ENCODE measurements at regions not wholly inside any gene's neighbourhood (a gene's known extent, or its start where the extent isn't known, plus 50 kb on each side); places are given as distances from the start of the nearest gene placed in this dataset.

DNA sequence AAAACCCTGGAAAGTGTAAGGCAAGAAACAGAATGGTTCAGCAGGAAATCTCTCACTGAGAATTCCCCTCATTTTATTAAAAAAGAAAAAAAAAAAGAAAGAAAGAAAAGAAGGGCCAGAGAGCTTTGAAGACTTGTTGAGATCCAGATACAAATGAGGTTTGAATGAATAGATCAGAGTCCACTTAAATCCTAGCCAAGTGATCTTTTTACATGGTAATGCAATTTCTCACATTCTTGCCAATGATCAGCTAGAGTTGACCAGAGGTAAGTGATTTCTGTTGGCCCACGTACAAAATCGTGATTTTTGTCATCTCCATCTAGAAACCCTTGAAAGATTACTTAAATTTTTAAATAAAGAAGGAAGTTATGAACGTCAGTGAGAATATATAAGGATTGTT lies 261.5 kb upstream of the PCSK5 start:
- TF ChIP-seq GABPA (IDR thresholded peaks at IDR 0.05 in 1 of 2, conservative IDR thresholded peaks at IDR 0.05 in 1 of 2) (no peak), JUND (IDR thresholded peaks at IDR 0.05) (no peak), CTCF (IDR thresholded peaks at IDR 0.05; ENCODE audit: low read depth, low read length, missing input control) (no peak), SP1 (IDR thresholded peaks at IDR 0.05) (no peak)

Measured in liver (tissue), 3 donors.